NCI-H146 treated with DMSO at 0.1 percent for 48 hours (cell line): ENCODE measurements at regions not wholly inside any gene's neighbourhood (a gene's known extent, or its start where the extent isn't known, plus 50 kb on each side); places are given as distances from the start of the nearest gene placed in this dataset.

Source experiments
- DNase-seq: peaks from one replicate; lab custom pipeline; 2025; ENCODE audit not compliant: unreplicated experiment; lab: John Stamatoyannopoulos, UW

GRCh38 chr6:167731731-167732422 lies 94.8 kb upstream of the AFDN start:
- DNase-seq, result no peak

- no peak for DNase-seq
Measured at GRCh38 chr6:167733740-167734661, 92.7 kb upstream of the AFDN start.

- DNase-seq, result no peak
Measured at GRCh38 chr6:167734662-167735083, 92.0 kb upstream of the AFDN start.

- no peak for DNase-seq
Measured at GRCh38 chr6:167735084-167735950, 91.4 kb upstream of the AFDN start.

- no peak for DNase-seq
Measured at GRCh38 chr6:167735951-167736288, 90.8 kb upstream of the AFDN start.

DNA sequence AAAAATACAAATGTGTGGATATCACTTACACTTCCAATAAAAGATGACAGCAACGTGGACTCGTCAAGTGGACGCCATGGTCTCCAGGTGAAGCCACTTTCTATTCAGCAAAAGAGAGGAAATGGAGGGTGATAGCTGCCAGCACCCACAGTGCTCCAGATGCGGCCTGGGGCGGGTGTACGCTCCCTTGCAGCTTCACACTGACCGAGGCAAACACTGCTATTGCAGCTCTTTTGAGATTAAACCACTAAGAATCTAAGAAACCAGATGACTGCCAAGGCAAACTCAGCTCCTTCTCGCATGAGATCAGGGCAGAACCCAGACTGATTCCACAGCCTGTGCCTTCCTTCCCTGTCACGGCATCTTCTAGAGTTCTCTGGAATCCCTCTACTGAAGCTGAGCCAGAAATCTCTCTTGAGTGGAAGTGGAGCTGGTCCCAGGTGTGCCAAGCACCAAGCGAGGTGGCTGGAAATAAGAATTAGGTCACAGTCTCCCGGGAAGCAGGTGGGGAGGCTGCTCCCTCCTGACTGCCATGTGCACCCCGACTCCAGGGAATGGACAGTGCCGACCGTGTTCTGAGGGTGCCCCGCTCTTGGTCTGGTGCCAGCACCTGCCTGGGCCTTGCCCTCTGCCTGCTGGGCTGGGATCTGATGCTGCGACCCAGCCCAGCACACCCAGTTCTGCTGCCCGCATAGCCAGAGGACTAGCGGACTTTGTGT lies 90.1 kb upstream of the AFDN start:
- DNase-seq, result no peak

DNA sequence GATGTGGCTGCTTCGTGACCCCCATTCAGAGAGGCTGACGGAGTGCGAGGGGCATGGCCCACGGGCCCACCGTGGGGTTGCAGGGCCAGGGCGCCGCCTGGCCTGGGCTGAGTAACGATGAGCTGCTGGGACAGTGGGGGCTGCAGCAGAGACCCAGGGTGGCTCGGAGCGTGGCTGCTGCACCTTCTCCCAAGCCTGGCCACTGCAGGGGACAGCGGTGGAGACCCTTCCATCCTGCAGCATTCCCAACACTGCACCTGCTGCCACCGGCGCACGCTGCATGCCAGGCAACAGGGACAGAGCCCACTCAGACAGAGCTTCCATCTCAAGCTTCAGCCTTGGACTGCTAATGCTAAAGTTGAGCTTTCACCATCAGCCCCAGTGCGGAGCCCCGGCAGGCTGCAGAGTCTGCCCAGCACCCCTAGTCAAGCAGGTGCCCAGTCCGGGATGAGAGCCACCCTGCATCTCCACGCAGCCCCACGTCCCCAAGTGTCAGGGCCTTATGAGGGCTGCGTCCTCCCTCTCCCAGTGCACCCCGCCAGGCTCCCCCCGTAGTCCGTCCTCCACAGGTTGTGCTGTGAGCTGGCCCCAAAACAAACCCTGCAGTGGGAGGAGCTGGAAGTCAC lies 89.4 kb upstream of the AFDN start:
- no peak for DNase-seq

DNA sequence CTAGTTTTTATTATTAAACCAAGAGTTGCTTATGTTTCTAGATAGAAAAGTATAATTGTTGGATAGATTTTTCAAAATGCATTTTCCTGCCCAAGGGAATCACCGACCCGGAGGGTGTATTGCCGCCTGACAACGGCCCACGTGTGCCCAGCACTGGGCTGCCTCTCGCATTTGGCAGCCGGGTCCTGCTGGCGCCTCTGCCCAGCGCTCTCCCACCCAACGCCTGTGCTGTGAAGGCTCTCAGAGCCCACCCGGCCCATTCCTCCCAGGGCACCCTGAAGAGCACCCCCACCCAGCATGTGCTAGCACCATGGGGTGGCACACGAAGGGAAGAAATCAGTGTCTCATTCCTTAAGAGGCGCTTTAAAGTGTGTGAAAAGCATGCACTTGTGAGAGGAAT lies 88.3 kb upstream of the AFDN start:
- no peak for DNase-seq

- DNase-seq, result no peak
Measured at GRCh38 chr6:167739721-167740475, 86.8 kb upstream of the AFDN start.

DNA sequence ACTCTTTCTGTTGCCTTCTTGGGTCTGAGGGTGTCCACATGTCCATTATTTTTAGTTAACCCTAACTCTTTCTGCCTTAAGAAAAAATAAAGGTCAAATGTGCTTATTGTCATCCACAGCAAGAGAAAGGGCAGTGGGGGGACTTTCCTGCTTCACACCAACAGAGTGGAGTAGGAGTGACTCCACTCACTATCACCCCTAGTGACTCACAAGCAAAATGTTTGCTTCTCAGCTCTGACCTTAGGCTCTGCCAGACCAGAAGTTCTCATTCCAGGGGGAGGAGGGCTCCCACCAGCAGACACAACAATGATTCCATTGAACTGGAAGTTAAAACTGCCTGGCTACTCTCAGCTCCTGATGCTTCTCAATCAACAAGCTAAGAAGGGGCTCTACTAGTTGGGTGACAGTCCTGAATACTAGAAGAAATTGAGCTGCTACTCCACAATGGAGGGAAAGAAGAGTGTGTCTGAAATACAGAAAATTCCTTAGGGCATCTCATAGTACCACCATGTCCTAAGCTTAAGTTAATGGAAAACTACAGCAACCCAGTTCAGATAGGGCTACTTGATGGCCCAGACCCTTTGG lies 83.9 kb upstream of the AFDN start:
- no peak for DNase-seq

DNA sequence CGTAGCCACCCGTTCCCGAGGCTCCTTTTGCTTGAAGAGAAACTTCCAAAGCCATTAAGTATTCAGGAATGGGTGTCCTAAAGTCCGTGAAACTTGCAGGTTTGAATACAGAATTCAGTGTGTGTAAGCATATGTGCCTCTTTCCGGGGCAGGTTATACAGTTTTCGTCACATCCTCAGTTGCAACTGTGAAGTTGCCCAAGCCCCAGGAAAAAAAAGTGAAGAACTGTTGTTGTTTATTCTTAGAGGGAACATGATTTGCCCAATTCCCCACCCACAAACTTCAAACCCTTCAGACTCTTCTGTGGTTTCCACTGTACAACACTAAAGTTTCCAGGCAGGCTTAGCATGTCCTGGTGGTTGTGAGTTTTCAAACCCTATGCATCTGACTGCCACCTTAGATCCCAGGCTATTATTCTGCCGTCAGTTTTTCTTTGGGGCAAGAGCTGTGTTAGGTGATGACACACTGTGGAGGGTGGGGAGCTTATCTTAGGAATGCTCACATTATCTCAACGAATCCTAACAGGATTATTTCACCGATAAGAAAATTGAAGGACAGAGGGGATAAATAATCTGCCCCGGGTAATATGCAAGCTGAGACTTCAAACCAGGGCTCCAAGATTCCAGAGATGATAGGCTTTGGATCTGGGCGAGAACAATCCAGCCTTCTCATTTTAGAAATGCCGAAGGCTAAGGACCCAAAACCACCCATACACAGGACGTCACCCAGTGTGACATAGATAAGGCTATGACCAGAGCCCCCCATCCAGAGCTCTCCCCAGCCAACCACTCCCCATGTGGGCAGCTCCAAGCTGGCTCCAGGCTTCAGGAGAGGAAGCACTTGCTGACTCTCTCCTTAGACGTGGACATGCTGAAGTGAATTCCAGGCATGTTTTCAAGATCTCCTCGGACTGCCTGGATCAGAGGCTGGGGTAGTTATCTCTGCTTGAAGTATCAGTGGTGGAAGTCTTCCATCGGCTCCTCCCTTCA lies 81.7 kb upstream of the AFDN start:
- DNase-seq, result no peak

GRCh38 chr6:167745670-167746389 lies 80.9 kb upstream of the AFDN start:
- no peak for DNase-seq

DNA sequence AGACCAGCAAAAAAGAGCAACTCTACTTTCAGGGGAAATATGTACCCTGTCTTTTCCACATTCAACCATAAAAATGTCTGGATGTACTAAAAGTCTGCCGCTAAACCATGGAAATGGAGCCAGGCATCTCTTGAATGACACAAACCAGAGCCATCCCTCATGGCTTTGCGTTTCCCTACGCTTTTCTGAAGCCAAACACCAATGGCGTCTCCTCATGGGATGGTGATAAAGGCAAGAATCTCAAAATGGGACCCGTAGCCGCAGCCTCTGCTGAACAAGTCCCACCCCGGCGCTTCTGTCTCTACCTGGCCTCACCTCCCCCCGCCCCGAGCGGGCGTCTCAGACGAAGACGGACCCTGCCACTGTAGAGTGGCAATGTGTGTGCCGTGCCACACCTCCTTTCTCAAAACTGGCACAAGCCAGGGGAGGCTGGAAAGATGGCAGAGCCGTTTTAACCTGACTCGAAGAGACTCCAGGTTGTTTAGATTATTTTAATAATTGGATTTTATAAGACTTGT lies 80.3 kb upstream of the AFDN start:
- DNase-seq, result no peak

GRCh38 chr6:167746975-167747374 lies 79.7 kb upstream of the AFDN start:
- no peak for DNase-seq

GRCh38 chr6:167747645-167748044 lies 79.1 kb upstream of the AFDN start:
- DNase-seq, result no peak

DNA sequence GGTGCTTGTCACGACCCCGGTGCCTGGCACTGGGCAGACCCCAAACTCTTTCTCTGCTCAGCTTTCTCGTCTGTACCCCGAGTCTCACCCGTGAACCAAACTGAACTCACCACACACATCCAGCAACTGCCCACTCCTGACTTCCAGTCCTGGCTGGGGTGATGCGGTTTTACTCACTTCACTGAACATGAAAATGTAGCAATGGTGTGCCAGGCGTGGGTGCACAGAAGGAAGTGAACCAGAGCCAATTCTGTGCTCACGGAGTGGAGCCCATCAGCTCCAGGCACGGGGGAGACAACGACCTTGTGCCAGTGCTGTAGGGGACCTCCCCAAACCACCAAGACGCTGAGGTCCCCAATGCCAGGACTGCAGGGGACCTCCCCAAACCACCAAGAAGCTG lies 78.7 kb upstream of the AFDN start:
- DNase-seq, result no peak
